Stimulated activated CD4-positive, alpha-beta T cell treated with anti-CD3 and anti-CD28 coated beads, Interleukin-12 subunit alpha, Interleukin-12 subunit beta, amount 100 ng/mL, for 24 hours (primary cell): ENCODE measurements at regions not wholly inside any gene's neighbourhood (a gene's known extent, or its start where the extent isn't known, plus 50 kb on each side); places are given as distances from the start of the nearest gene placed in this dataset.

Experiments
- DNase-seq, 2 experiments: peaks; one replicate each; pipeline ENCODE4 v3.0.0-alpha.2; 2020; ENCODE audit warnings: low read depth in 2 of 2

DNA sequence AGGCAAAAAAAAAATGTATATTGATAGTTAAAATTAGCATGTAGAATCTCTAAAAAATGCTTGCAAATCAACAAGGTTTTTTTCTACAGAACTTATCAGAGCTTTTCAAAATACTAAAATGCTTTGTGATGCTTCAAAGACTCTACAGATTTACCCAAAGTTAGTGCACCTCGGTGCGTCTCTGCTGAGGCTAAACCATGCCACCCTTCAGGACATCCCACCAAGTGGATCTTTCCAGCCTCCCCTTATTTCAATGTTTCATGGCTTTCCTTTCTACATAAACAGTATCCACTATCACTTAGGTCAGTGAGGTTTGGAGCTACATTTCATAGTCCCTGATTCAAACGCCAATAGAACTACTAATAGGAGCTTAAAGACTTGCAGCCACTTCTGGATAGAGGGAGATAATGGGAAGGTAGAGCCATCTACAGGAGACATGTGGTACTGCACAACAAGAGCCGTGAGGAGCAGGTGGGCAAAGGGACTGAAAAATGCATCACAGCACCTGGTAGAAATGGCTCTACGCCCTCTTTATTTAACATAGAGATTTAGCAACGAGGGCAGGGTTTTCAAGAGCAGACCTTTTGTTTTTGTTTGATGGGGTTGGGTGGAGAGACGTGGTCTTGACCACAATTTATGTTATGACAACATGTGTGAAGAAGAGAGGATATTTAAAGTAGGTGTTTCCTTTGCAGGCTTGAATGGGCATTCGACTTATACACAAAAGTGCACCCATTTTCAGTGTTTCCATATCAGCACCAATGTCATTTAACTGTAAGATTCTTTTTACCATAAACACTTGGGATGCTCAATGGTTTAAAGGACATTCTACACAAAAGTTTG, 56.1 kb upstream of the SLC35G4 start:
- DNase-seq, result peak in 1 of 2 experiments; percentile 4

DNA sequence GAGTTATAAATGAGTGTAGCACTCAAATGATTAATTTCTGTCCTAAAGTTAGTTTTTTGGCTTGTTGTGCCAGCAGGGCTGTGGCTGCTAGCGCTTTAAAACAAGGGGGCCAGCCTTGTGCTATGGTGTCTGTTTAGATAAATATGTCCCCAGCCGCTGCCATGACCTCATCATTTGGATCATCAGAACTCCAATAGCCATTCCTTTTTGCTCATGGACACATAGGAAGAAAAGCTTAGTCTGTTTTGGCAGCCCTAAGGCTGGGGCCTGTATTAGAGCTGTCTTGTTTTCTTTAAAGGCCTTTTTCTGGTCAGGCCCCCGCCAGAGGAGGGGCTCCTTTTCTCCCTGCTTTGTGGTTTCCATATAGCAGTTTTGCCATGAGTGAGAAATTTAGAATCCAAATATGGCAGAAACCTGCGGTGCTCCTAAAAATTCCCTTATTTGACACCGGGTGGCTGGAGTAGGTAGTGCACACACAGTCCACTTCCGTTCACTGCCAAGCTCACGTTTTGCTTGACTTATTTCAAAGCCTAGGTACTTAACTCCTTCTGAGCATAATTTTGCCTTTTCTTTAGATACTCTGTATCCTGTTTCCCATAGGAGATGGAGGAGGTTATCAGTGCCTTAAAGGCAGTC, 60.4 kb upstream of the SLC35G4 start:
- no peak for DNase-seq

DNA sequence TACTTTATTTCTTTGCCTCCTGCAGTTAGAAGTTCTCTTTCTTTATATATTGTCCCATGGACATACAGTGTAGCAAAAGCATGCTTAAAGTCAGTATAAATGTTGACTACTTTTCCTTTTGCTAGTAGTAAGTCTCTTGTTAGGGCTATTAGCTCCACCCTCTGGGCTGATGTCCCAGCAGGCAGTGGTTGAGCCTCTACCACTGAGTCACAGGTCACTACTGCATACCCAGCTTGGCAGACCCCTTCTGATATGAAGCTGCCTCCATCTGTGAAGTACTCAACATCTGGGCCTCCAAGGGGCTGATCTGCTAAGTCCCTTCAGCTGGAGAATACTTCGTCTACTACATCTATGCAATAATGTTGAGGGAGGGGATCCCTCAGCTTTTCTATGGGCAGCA, 61.0 kb upstream of the SLC35G4 start:
- no peak for DNase-seq

DNA sequence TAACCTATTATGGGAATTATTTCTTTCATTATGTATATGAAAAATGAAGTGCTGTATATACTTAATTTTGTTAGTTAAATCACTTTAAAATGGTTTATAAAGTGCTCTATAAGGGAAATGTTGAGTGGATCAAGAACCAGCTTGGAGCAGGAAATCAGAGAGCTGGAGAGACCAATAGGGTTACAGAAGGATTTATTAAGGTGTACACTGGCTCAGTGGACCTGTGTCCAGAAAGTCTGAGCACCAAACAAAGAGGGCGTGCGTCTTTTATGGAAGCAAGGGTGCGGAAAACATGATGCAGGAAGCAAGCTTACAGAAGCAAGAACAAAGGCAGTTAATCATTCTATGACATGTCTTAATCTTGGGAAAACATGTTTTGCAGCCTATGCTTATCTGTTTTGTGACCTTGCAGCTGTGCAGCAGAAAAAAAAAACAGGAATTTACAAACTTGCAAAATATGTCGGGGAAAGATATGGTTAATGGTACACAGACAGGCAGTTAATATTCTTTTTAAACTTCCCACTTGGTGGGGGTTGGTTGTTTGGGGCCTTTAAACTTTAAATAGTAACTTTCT, 65.2 kb upstream of the SLC35G4 start:
- DNase-seq, result no peak

DNA sequence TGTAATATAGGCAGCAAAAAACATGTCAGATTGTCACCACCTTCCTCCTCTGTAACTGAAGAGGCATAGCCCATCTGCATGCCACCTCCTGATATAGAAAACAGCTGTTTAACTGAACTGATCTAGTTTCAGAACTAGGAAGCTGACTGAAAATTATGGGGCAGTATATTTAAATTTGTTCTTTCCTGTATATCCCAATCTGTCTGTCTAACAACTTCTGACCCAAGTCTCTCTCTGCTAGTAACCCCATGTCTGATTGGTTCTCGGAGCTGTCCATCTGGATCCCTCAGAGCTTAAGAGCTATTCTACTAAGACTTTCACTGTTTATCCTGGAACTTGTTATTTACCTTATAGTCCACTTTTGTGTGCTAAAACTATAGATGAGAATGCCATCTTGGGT, 68.2 kb upstream of the SLC35G4 start:
- no peak for DNase-seq

DNA sequence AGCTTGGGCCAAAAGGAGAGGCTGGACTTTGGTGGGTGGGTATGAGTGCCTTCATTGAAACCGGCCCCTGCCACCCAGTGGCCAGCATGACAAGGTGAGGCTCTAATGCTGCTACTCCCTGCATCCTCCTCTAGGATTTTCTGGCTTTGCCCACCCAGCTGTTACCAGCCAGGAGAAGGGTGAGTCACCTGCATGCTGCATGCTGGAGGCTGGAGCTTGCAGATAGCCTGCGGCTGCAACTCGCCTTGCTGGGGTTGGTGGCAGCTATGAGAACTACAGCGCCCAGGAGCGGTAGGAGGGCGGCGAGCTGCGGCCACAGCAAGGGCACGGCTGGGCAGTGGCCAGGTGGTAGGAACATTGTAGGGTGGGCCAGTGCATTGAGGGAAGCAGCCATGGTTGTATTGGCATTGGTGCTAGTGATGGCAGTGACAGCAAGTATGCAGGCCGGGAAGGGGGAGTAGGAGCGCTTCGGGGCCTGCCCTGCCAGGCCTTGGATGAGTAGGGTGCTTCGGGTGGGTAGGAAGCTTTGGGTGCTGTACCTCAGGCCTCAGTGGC, 75.4 kb upstream of the SLC35G4 start:
- no peak for DNase-seq

DNA sequence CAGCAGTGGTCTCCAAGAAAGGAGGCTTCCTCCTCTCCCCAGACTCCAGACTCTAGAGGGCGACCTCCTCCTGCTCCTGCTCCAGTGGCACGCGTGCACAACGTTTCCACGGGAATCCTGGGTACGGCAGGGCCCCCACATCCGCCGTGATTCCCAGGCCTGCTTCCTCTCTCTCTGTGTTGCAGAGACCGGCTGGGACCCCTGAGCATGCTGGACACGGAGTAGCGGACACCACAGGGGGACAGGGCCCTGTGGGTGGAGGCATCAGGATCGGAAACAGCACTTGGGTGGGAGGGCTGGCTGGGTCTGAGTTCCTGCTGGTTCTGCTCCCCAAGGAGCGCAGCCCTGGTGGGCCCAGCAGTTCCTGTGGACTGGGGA, 75.9 kb upstream of the SLC35G4 start:
- no peak for DNase-seq

DNA sequence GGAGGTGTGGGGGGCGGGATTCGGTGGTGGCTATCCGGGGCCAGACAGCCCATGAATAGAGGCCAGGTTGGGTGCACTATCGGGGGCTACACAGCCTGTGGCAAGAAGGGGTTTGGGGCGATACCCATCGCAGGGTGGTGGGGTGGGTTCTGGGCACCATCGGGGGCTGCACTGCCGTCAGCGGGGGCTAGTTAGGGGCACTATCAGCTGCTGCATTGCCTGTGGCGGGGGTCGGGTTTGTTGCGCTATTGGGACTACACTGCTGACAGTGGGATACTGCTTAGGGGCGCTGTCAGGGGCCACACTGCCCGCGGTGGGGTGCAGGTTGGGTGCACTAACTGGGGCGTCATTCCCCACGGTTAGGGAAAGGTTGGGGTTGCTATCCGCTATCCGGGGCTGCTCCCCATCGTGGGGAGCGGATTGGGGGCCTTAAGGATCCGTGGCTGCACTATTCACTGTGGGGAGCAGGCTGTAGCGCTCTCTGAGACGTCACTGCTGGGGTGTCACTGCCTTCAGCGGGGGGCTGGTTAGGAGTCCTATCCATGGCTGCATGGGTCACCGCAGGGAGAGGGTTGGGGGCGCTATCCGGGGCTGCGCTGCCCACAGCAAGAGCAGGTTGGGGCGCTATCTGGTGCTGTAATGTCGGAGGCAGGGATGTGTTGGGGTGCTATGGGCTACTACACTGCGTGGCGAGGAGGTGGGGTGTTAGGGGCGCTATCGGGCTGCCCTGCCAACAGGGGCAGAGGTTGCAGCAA, 76.5 kb upstream of the SLC35G4 start:
- DNase-seq, result no peak

DNA sequence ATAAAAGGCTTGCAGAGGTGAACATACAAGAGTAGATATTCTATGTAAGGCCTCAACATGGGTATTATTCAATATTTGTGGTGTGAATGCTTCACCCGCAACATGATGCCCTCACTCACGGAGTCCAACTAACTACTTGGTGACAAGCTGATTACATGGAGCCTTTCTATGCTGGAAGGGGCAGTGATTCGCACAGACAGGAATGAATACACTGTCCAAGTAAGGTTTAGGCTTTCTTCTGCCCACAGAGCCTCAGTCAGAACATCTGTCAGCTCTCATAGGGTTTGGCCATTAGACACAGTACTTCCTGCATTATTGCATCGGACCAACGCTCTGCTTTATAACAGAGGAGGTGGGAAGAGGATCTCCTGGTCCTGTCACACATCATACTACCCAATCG, 80.3 kb upstream of the SLC35G4 start:
- DNase-seq, result no peak

DNA sequence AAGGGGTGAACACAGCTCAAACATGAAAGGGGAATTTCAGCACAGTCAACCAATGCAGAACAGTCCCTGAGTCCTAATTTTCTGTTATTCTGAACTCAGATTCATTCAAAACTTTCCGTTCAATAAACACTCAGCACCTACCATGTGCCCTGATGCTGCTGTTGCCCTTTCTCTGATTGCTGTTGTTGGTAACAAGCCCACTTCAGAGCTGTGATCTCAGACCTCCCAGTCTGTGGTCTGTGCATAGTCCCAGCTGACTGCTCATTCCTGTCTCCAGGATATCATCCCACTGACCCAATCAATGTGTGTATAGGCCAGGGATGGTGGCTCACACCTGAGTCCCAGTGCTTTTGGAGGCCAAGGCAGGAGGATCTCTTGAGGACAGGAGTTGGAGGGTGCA, 82.7 kb upstream of the SLC35G4 start:
- DNase-seq, result no peak

DNA sequence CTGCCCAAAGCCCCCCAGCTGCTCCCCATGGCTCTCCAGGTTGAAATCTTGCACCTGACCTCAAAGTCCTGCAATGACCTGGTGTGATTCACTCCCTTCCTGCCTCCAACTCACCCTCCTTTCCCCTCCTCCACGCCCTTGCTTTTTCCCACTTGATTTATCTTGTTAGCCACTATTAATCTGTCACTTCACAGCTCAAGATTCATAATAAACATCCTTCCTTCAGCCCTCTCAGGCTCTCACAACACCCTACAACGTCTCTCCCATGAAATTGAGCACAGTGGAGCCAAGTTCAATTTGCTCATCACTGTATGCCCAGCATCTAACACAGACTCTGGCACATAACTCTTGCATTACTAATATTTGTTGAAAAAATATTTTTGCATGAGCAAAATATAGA, 85.6 kb upstream of the SLC35G4 start:
- DNase-seq, result no peak

DNA sequence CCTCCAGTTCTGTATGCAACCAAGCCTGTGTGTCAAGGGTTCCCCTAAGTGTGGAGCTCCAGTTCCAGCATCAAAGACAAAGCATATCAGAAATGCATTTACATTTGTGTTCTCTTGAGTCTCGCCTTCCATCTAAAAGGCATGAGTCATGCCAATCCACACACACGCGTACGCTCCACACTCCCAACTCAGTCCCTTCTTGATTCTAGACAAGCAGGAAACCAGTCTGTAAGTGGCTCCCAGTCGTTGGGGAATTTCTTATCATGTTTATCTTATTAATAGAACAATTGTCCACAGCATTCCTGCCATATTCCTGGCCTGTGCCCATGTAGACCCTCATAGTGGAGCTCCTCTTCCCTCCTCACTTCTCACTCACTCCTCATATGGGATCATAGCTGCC, 86.4 kb upstream of the SLC35G4 start:
- no peak for DNase-seq

DNA sequence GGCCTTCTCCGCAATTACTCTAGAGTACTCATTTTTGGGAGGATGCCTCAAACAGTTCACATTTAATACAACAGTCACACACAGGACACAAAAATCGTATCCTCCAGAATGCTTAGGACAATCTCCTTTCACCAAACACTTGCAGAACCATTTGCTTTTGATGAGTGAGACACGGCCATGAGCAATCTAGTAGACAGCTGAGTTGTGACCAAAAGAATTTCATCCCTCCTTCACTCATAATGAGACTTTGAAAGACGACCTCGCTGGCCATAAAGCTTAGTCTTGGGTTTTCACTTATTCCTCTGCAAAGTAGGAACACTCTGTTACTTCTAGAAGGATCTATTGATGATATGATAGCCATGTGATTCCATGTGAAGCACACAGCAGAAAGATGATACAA, 87.5 kb upstream of the SLC35G4 start:
- DNase-seq, result no peak

DNA sequence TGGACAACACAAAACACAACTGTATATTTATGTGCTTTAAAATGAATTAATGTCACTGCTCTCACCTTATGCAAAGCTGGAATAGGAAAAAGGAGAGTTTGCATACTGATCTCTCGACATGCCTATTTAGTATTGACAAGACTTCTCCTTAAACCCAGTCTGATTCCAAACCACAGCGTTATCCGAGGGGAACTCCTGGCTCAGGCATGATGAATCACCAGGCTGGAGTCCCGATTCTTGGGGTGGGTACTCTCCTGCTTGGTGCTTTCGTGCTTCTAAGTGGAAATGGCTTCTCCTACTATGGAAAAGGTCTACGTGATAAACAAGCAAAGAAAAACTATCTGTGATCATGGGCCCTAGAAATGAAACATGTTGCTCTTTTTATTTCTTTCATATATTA, 88.9 kb upstream of the SLC35G4 start:
- DNase-seq, result no peak

DNA sequence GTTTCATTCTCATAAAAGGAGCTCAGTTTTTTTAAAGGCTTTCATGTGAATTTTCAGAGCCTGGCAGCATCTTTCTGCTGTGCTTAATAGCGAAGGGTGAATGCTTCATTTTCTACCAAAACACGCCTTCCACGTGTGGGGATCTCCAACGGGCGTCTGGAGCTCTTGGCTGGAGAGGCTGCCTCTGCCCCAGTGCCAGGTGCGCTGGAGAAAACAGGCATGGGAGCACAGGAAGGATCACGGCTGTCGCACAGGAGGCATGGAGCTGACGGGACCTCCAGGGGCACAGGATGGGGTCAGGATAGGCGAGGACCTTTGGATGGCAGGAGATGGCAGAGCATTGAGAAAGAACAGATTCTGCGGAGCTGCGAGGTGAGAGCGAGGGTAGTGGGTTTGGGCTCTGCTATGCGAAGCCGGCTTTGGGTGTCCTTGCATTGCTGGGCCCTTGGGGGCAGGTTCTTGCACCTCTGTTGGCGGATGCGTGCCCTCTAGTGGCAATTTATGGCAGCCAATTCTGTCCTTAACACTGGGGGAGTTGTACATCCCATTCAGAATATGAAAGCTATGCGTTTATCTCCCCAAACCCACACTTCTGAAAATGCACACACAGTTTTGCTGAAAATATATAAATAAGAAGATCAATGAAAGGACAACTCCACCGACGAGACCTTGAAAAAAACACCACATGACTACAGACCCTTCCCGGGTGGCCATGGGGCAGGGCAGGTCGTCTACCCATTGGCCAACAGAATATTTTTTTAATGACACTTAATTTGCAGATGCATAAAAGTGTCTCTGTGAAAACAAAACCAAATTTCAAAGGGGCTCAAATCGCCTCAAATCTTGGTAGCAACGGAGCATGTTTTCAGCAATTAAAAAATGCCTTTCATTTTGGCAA, 90.4 kb upstream of the SLC35G4 start:
- DNase-seq, result peak in 1 of 2 experiments; percentile 47

DNA sequence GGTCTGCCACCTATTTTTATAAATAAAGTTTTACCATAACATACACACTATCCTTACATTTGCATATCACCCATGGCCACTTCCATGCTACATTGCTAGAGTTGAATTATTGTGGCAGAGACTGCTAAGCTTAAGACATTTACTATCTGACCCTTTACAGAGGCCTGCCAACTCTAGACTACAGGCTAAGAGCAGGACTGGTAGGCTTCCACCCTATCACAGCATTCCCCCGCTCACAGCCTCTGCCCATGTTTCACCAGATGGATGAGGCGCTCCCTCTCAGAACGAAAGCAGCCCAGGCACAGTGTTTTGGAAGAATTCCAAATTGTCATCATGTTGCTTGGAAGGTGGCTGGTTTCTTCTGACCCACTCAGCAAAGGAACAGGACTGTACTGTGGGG, 91.7 kb upstream of the SLC35G4 start:
- DNase-seq, result no peak

DNA sequence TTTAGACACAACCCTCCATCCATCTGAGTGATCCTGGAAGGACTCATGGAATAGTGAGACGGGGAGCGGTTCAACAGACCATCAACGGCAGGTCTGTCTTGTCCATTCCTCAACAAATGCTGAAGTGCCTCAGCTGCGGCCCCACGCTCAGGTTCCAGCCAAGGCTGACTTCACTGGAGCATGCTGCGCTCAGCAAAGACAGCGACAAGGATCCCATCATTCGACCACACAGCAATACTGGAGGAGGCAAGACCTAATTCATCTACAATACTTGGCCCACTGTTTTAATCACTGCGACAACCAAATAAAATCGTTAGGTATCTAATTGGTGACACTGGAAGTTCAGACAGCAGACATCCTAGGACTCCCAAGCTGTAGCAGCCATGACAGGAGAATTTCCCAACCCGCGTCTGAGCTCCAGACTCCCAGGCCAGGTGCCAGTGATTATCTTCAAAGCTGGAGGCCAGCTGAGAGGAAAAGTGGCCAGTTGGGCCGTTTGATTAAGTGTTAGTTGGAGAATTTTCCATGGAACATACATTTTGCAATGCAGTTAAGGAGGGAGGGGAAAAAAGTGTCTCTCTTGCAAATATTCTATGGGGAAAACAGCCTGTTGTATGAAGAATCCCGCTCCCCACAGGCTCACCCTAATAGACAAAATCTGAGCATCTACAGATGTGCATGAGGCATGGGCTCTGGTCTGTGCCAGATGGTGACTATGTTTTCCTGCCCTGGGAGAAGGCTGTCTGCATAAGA, 92.5 kb upstream of the SLC35G4 start:
- no peak for DNase-seq

DNA sequence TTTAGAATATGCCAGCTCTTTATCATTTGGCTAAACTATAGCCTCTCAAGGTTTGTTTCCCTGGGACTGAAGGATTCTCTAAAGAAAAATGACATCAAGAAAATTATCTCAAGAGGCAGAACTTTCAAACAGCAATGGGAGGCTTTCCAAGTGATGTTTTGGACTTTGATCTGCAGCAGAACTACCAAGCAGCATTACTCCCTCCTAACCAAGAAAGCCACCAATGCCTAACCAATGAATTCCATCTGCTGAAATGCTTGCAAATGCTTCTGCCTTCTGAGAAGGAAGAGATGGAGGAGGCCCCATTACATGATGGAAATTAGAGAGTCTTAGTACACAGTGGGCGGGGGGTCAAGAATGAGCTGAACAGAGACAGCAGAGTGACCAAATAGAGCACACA, 95.1 kb upstream of the SLC35G4 start:
- DNase-seq, result no peak

DNA sequence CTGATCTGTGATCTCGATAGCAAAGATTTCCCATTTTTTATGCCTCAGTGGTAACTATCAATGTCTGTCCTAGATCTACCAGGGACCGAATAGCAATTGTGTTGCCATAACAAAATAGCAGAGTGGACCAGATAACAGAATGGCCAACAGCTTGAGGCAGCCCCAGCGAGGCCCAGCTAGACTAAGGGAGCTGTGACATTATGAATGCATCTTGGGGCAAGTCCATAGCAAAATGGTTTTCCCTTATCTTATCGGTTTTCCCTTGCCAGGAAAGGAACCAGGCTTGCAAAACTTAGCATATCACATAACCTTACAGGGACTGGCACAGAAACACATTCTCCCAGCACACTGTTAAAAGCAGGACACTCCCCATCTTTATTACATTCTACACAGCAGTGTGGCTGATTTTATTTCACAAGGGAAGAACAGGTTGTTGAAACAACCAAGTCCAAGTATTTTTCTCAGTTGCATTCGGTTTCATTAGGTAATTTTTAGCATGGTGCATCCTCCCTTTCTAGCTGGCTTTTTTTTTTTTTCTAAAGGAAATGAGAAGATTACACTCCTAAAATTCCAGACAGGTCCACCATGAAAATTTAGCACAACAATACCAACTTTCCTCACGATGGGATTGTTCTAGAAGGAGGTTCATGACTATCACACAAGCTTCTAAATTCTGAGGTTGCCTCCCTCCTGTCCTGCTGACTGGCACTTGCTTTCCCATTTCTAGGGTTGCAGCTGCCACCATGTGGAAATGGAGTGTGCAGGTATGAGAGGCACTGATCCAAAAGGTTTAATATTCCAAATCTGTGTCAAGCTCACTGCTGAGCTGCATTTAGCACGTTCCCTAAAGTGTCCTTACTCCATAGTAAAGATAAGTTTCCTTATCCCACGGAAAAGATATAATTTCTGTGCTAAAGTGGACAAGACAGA, 97.0 kb upstream of the SLC35G4 start:
- no peak for DNase-seq
